NCI-H774 (cell line): ENCODE measurements at regions not wholly inside any gene's neighbourhood (a gene's known extent, or its start where the extent isn't known, plus 50 kb on each side); places are given as distances from the start of the nearest gene placed in this dataset.

Experiments
- DNase-seq: peaks from one replicate; lab custom pipeline; 2025; lab: John Stamatoyannopoulos, UW

DNA sequence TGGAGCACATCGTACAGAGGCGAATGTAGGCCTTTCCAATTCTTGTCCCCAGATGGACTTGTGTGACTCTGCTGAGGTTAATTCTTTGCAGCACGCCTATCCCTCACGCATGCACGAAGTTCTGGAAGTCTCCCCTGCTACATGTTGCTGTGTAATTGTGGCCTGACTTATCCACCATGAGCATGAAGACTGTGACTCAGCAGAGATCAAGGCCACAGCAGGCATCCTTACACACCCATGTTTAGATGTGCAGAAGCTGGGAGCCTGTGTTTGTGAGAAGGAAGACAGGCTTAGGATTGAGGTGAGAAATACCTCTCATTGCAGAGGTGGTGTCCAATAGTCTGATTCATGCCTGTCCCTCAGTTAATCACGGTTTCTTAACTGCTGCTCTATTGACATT, 135.6 kb downstream of the ICE1 start:
- DNase-seq, result no peak

DNA sequence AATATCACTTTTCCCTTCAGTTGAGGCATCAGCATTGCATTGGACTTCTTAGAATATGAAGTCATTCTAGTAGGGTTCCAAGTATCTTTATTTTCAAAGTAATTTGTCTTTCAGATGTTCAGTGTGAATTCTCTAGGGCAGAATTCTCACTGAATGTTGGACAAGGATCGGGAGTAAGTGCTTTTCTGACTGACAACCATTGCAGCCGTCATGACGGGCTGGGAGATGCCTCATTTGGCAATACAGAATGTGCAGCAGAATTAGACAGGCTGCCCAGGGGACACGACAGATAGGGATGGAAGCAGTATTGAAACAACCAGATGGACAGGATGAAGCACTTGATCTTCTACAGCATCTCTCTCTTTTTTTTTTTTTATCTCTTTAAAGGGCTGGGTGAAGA, 129.0 kb downstream of the ICE1 start:
- DNase-seq, result no peak

DNA sequence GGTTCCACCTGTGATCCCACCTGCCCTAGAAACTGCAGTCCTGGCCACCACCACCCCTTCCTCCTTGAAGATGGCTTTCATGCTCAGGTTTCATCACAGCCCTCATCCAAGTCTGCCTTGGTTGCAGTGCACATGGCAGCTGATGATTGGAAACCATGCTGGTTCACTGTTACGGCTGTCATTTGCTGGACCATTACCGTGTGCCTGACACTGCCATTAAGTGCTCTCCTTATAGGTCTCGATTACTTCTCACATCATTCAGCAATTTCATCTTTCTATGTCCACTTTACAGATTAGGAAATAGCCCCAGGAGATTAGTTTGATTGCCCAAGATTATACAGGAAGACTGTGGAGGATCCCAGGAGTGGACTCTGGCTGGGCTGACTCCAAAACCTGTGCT, 123.9 kb downstream of the ICE1 start:
- no peak for DNase-seq

DNA sequence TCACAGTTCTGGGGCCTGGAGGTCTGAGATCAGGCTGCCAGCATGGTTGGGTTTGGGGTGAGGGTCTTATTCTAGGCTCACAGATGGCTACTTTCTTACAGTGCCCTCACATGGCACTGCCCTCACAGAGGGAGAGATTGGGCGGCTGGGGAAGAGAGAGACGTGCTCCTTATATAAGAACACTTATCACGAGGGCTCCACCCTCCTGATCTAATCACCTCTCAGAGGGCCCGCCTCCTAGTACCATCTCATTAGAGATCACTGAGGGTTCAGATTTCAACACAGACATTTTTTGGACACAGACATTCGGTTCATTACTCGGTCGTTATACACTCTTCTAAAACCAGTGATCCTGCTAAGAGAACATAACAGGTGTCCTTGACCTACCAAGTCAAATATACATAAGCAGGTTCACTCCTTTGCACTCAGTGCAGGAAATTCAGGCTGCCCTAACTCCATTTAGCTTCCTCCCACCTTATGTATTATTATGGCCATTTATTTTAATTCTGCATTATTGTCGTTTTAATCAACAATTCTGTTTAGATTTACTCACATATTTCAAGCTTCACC, 121.7 kb downstream of the ICE1 start:
- no peak for DNase-seq

DNA sequence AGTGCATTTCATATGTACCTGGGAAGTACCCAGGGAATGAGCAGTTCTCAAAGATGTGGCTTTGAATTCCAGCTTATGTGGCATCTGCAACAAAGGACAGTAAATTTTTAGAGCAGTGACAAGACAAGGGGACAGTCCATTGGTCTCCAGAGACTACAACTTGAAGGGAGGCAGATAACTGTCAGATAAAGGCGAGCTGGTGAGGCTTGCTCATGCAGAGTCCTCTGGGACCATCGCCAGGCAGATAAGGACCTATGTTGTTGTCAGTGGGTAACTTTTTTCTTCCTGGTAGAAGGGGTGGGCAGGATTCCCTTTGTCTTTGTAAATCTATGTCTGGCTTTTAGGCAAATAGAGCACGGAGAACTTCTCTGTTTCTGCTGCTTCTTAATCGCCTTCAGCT, 120.2 kb downstream of the ICE1 start:
- DNase-seq, result no peak

DNA sequence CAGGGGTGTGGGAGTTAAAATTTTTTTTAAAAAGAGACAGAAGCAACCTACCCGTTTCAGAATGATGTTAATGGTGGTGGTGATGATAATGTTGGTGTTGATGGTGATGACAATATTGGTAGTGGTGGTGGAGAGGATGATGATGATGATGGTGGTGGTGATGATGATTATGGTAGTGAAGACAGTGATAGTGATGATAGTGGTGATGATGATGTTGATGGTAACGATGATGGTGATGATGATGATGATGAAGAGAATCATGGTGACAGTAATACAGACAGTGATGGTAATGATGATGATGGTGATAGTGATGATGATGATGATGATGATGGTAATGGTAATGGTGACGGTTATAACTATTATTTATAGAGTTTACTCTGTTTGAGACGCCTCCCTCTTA, 117.6 kb downstream of the ICE1 start:
- no peak for DNase-seq
